ENCODE measurements at regions not wholly inside any gene's neighbourhood (a gene's known extent, or its start where the extent isn't known, plus 50 kb on each side); places are given as distances from the start of the nearest gene placed in this dataset.
A peak's percentile ranks its signal among the peaks of the same experiment; 100 is the strongest.

GRCh38 chr7:155202106-155202871 is 95.4 kb upstream of the INSIG1 start:
- DNase-seq (ENCODE audit: low read depth) = no peak

- no peak for DNase-seq (ENCODE audit: low read depth)
Observed at GRCh38 chr7:155203059-155203881, 94.4 kb upstream of the INSIG1 start.

- DNase-seq (ENCODE audit: low read depth) = no peak
Observed at GRCh38 chr7:155203882-155204691, 93.6 kb upstream of the INSIG1 start.

- DNase-seq (ENCODE audit: low read depth) = no peak
Observed at GRCh38 chr7:155204744-155205367, 92.8 kb upstream of the INSIG1 start.

GRCh38 chr7:155205368-155206317 is 92.0 kb upstream of the INSIG1 start:
- peak; percentile 70 for DNase-seq (ENCODE audit: low read depth)

GRCh38 chr7:155206318-155207020 is 91.2 kb upstream of the INSIG1 start:
- peak; percentile 26 for DNase-seq (ENCODE audit: low read depth)

GRCh38 chr7:155207326-155208002 is 90.2 kb upstream of the INSIG1 start:
- no peak for DNase-seq (ENCODE audit: low read depth)

GRCh38 chr7:155208681-155209477 is 88.8 kb upstream of the INSIG1 start:
- no peak for DNase-seq (ENCODE audit: low read depth)

- DNase-seq (ENCODE audit: low read depth) = no peak
Observed at GRCh38 chr7:155209478-155210319, 88.0 kb upstream of the INSIG1 start.

- no peak for DNase-seq (ENCODE audit: low read depth)
Observed at GRCh38 chr7:155210356-155210755, 87.3 kb upstream of the INSIG1 start.

GRCh38 chr7:155211173-155211572 is 86.5 kb upstream of the INSIG1 start:
- no peak for DNase-seq (ENCODE audit: low read depth)

- no peak for DNase-seq (ENCODE audit: low read depth)
Observed at GRCh38 chr7:155211761-155212160, 85.9 kb upstream of the INSIG1 start.

GRCh38 chr7:155212301-155213015 is 85.2 kb upstream of the INSIG1 start:
- no peak for DNase-seq (ENCODE audit: low read depth)

- no peak for DNase-seq (ENCODE audit: low read depth)
Observed at GRCh38 chr7:155213385-155213784, 84.3 kb upstream of the INSIG1 start.

- DNase-seq (ENCODE audit: low read depth) = no peak
Observed at GRCh38 chr7:155213955-155214740, 83.5 kb upstream of the INSIG1 start.

GRCh38 chr7:155215576-155216325 is 81.9 kb upstream of the INSIG1 start:
- no peak for DNase-seq (ENCODE audit: low read depth)

All from activated T-helper 1 cell treated with Interleukin-2 at 50 U/mL for 16 hours (primary cell).